Testis (tissue), 2 donors: ENCODE measurements at regions not wholly inside any gene's neighbourhood (a gene's known extent, or its start where the extent isn't known, plus 50 kb on each side); places are given as distances from the start of the nearest gene placed in this dataset.

Experiments
- DNase-seq: peaks from one replicate; pipeline ENCODE4 v3.0.0-alpha.2; 2019
- H3K27ac ChIP-seq, 2 donors: fragments of 200-600 bp; sonication (generic); one replicate each; pipeline ENCODE4 v1.5.1; 2019
- H3K27me3 ChIP-seq: fragments of 200-600 bp; sonication (generic); one replicate; pipeline ENCODE4 v1.5.1; 2019
- H3K36me3 ChIP-seq: fragments of 200-600 bp; sonication (generic); one replicate; pipeline ENCODE4 v1.5.1; 2017; ENCODE audit warnings: low read depth; ENCODE audit errors: missing control alignments
- H3K4me1 ChIP-seq: fragments of 200-600 bp; sonication (generic); one replicate; pipeline ENCODE4 v1.5.1; 2019
- H3K4me3 ChIP-seq, 2 donors: fragments of 200-600 bp; sonication (generic); one replicate each; pipeline ENCODE4 v1.5.1; 2017 to 2019
- H3K9me3 ChIP-seq: fragments of 200-600 bp; sonication (generic); one replicate; pipeline ENCODE4 v1.5.1; 2017
- POLR2A ChIP-seq: fragments of 450-650 bp; IDR thresholded peaks from one replicate; pipeline ENCODE4 v1.6.1; 2017; ENCODE audit warnings: antibody characterized with exemption, mild to moderate bottlenecking, moderate library complexity
- WGBS, 2 donors: methylation state at CpG; one replicate each; pipeline ENCODE4 v1.1.5; 2018; 5-methylcytosine and 5-hydroxymethylcytosine counted together
- intact Hi-C: fragments of 100-400 bp; cut with DNase I; formaldehyde crosslinking; loops from one replicate; pipeline ENCODE4 v1.15.1; 2023; ENCODE audit warnings: low total_unique reads
- TF ChIP-seq, protein P1 (sequence below), 3 experiments: fragments of 450-650 bp in 2 of 3; fragments of 200-600 bp in 1 of 3; sonication (generic) in 1 of 3; IDR thresholded peaks; one replicate each; pipeline ENCODE4 v1.5.1; 2016 to 2019; ENCODE audit warnings: antibody characterized with exemption in 3 of 3, mild to moderate bottlenecking in 2 of 3, moderate library complexity in 1 of 3

DNA sequence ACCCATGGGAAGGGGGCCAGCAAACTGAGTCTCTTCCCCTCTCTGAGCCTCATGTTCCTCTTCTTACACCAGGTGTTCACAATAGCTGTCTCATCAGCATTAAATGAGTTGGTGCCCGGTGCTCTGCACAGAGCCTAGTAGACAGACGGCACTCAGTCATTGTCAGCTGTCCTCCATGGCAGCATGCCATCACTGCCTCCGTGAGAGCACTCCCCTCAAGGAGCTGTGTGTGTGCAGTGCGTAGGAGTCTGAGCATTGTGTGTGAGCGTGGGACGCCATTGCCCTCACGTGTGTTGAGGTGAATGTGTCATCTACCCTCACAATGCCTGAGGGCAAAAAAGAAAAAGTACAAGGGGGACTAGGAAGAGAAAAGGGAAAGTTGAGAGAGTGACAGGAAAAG is 536.5 kb downstream of the CDK5RAP2 start:
- no peaks in the 10 kb centered on the region for H3K9me3 ChIP-seq
- DNase-seq, result peak; percentile 67
- no peaks in the 10 kb centered on the region for H3K27me3 ChIP-seq
- H3K4me1 ChIP-seq, result no peaks in the 10 kb centered on the region
- H3K4me3 ChIP-seq, result no peak overlapping the region
- no peak for TF ChIP-seq POLR2A
- TF ChIP-seq, protein P1, sequence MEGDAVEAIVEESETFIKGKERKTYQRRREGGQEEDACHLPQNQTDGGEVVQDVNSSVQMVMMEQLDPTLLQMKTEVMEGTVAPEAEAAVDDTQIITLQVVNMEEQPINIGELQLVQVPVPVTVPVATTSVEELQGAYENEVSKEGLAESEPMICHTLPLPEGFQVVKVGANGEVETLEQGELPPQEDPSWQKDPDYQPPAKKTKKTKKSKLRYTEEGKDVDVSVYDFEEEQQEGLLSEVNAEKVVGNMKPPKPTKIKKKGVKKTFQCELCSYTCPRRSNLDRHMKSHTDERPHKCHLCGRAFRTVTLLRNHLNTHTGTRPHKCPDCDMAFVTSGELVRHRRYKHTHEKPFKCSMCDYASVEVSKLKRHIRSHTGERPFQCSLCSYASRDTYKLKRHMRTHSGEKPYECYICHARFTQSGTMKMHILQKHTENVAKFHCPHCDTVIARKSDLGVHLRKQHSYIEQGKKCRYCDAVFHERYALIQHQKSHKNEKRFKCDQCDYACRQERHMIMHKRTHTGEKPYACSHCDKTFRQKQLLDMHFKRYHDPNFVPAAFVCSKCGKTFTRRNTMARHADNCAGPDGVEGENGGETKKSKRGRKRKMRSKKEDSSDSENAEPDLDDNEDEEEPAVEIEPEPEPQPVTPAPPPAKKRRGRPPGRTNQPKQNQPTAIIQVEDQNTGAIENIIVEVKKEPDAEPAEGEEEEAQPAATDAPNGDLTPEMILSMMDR (IDR thresholded peaks at IDR 0.05), result no peak
- 34 to 49% methylated on average over 7 of the region's 7 CpGs for WGBS, 2 donors
- H3K27ac ChIP-seq, result no peak overlapping the region
- H3K36me3 ChIP-seq, result no peaks in the 10 kb centered on the region
- intact Hi-C loops, result no loop called here

DNA sequence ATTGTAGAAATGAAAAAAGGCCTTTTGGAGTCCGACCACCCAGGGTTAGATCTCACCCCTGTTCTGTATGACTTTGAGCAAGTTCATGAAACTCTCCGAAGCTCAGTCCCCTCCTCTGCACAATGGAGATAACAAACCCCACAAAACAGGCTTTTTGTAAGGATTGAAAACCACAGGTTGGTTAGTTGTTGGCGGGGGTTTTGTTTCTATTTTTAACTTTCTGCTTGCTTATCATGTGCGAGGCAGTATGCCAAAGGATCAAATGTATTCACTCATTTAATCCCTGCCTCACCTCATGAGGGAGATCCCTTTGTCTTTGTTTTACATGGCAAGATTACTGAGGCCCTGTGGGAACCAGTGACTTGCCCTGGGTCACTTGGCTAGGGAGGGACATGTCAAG is 539.1 kb downstream of the CDK5RAP2 start:
- no peaks in the 10 kb centered on the region for H3K36me3 ChIP-seq
- H3K9me3 ChIP-seq, result no peaks in the 10 kb centered on the region
- H3K27ac ChIP-seq, result no peak overlapping the region
- TF ChIP-seq, protein P1 (IDR thresholded peaks at IDR 0.05), result no peak
- no peak for TF ChIP-seq POLR2A
- 61 to 66% methylated on average over 4 of the region's 4 CpGs for WGBS, 2 donors
- no peak overlapping the region for H3K4me3 ChIP-seq
- intact Hi-C loops, result no loop called here
- no peak for DNase-seq
- no peaks in the 10 kb centered on the region for H3K4me1 ChIP-seq
- no peaks in the 10 kb centered on the region for H3K27me3 ChIP-seq

DNA sequence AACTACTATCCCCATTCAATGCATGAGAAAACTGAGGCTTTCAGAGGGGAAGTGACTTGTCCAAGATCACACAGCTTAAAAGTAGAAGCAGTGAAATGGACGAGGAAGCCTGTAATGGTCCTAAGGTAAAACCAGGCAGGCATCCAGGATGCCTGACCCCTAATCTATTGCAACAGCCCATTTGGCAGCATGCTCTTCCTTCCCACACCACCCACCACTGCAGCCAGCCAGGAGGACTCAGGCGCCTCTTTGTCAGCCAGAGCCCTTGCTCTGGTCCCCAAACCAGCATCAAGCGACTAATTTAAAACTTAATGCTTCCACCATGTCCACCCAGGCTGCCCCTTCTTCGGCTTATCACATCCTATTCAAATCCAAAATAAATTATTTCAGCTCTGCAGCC is 541.6 kb downstream of the CDK5RAP2 start:
- intact Hi-C loops, result loop anchor here (5.0 kb wide), 1 partner anchor 376 kb away; no protein-coding TSS in a partner anchor
- TF ChIP-seq, protein P1 (IDR thresholded peaks at IDR 0.05), result no peak
- no peak for TF ChIP-seq POLR2A
- no peak overlapping the region for H3K27ac ChIP-seq
- no peaks in the 10 kb centered on the region for H3K36me3 ChIP-seq
- no peaks in the 10 kb centered on the region for H3K27me3 ChIP-seq
- DNase-seq, result no peak
- H3K4me3 ChIP-seq, result no peak overlapping the region
- no peaks in the 10 kb centered on the region for H3K4me1 ChIP-seq
- WGBS, 2 donors, result 83 to 86% methylated on average over 4 of the region's 4 CpGs
- H3K9me3 ChIP-seq, result no peaks in the 10 kb centered on the region

DNA sequence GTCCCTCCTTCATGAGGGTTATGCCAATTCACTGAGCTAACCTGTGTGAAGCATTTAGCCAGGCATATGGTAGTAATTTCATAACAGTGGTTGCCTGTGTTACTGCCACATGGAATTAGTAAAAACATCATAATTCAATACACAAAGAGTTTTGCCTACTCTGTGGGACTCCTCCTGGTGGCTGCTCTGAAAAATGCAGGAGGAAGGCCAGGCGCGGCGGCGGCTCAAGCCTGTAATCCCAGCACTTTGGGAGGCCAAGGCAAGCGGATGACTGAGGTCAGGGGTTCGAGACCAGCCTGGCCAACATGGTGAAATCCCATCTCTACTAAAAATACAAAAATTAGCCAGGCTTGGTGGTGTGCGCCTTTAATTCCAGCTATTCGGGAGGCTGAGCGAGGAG is 547.3 kb downstream of the CDK5RAP2 start:
- TF ChIP-seq, protein P1 (IDR thresholded peaks at IDR 0.05), result peak in 2 of 3 experiments; percentile 16 to 49
- TF ChIP-seq POLR2A, result no peak
- Histone ChIP-seq H3K36me3 (no peaks in the 10 kb centered on the region), H3K27me3 (no peaks in the 10 kb centered on the region), H3K9me3 (no peaks in the 10 kb centered on the region), H3K4me3 (no peak overlapping the region), H3K4me1 (no peaks in the 10 kb centered on the region), H3K27ac (no peak overlapping the region)
- WGBS, 2 donors, result 93 to 98% methylated on average over 9 of the region's 9 CpGs
- intact Hi-C loops, result no loop called here
- DNase-seq, result no peak

DNA sequence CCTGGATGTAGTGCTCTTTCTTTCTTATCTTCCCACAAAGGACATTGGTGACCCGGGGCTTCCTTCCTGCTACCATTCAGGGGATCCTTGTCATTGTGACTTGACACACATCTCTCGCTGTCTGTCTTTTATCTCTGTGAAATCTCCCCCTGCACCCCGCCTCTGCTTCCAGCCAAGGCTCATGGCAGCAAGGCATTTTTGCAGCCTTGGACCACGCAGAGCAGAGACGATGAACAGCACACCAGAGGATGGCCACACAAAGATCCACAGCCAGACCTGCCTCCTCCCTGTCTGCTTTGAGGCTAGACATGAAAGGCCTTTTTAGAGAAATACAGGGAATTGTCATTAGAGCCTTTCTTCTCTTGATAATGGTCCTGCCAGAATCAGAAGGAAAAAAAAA is 549.1 kb downstream of the CDK5RAP2 start:
- no peaks in the 10 kb centered on the region for H3K27me3 ChIP-seq
- no peaks in the 10 kb centered on the region for H3K4me1 ChIP-seq
- intact Hi-C loops, result no loop called here
- no peaks in the 10 kb centered on the region for H3K36me3 ChIP-seq
- TF ChIP-seq, protein P1 (IDR thresholded peaks at IDR 0.05), result no peak
- no peak for TF ChIP-seq POLR2A
- H3K27ac ChIP-seq, result no peak overlapping the region
- no peak overlapping the region for H3K4me3 ChIP-seq
- no peak for DNase-seq
- 62 to 68% methylated on average over 5 of the region's 5 CpGs for WGBS, 2 donors
- H3K9me3 ChIP-seq, result no peaks in the 10 kb centered on the region
